Uterus (tissue), 3 donors: ENCODE measurements at regions not wholly inside any gene's neighbourhood (a gene's known extent, or its start where the extent isn't known, plus 50 kb on each side); places are given as distances from the start of the nearest gene placed in this dataset.

Experiments used
- DNase-seq, 2 donors: peaks; one replicate each; pipeline ENCODE4 v3.0.0-alpha.2; 2019 to 2020
- H3K27ac ChIP-seq, 2 donors: fragments of 200-600 bp; sonication (generic); 1 replicate in 1 of 2; 2 replicates in 1 of 2; pipeline ENCODE4 v1.5.1; 2016 to 2018
- H3K27me3 ChIP-seq, 2 donors: fragments of 200-600 bp; sonication (generic); one replicate each; pipeline ENCODE4 v1.5.1; 2018 to 2019; ENCODE audit warnings: control low read depth in 1 of 2
- H3K36me3 ChIP-seq, 2 donors: fragments of 200-600 bp; sonication (generic); one replicate each; pipeline ENCODE4 v1.5.1; 2019; ENCODE audit warnings: control low read depth in 1 of 2
- H3K4me1 ChIP-seq, 2 donors: fragments of 200-600 bp; sonication (generic); one replicate each; pipeline ENCODE4 v1.5.1; 2018 to 2019; ENCODE audit warnings: control low read depth in 1 of 2
- H3K4me3 ChIP-seq, 2 donors: fragments of 200-600 bp; sonication (generic); 1 replicate in 1 of 2; 2 replicates in 1 of 2; pipeline ENCODE4 v1.5.1; 2018 to 2019; ENCODE audit warnings: mild to moderate bottlenecking in 1 of 2
- H3K9me3 ChIP-seq, 2 donors: fragments of 200-600 bp; sonication (generic); one replicate each; pipeline ENCODE4 v1.5.1; 2019; ENCODE audit warnings: control low read depth in 1 of 2
- POLR2A ChIP-seq, 2 donors: fragments of 450-650 bp; IDR thresholded peaks; one replicate each; pipeline ENCODE4 v1.6.1; 2016; ENCODE audit warnings: antibody characterized with exemption in 2 of 2, mild to moderate bottlenecking in 1 of 2, moderate library complexity in 1 of 2
- intact Hi-C: fragments of 100-400 bp; cut with DNase I; formaldehyde crosslinking; loops from one replicate; pipeline ENCODE4 v1.15.1; 2023; ENCODE audit warnings: low total_unique reads
- TF ChIP-seq, protein P1 (sequence below), 4 experiments: fragments of 200-600 bp in 2 of 4; fragments of 450-650 bp in 2 of 4; sonication (generic) in 2 of 4; IDR thresholded peaks; one replicate each; pipeline ENCODE4 v1.5.1; 2016 to 2019; ENCODE audit warnings: antibody characterized with exemption in 4 of 4, mild to moderate bottlenecking in 2 of 4, moderate library complexity in 1 of 4
- donor health status: DM: yes; HTN: yes; CAD: no.

DNA sequence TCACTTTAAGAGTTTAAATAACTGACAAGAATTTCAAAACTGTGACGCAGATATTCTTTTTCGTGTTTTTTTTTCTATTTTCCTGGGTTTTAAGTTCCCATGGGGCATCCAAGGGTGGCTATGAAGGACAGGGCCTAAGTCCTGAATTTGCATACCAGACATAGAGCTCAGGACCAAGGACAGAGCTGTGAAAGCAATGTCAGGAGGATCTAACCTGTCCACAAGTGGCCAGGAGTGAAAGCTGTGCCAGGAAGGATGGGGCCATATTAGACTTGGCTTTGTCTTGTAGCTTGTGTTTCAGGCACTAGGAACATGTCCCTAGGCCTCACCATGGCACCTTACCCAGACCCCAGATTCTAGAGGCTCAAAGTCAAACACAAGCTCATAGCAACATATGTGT is 289.4 kb upstream of the MIR17HG start:
- H3K27me3 ChIP-seq: no peaks in the 10 kb centered on the region
- TF ChIP-seq, protein P1, sequence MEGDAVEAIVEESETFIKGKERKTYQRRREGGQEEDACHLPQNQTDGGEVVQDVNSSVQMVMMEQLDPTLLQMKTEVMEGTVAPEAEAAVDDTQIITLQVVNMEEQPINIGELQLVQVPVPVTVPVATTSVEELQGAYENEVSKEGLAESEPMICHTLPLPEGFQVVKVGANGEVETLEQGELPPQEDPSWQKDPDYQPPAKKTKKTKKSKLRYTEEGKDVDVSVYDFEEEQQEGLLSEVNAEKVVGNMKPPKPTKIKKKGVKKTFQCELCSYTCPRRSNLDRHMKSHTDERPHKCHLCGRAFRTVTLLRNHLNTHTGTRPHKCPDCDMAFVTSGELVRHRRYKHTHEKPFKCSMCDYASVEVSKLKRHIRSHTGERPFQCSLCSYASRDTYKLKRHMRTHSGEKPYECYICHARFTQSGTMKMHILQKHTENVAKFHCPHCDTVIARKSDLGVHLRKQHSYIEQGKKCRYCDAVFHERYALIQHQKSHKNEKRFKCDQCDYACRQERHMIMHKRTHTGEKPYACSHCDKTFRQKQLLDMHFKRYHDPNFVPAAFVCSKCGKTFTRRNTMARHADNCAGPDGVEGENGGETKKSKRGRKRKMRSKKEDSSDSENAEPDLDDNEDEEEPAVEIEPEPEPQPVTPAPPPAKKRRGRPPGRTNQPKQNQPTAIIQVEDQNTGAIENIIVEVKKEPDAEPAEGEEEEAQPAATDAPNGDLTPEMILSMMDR (IDR thresholded peaks at IDR 0.05): no peak
- no peak for TF ChIP-seq POLR2A (IDR thresholded peaks at IDR 0.05)
- peaks cover 0 to 3% of the 10 kb centered on the region in 2 donors for H3K9me3 ChIP-seq
- H3K4me3 ChIP-seq: no peak overlapping the region
- no peaks in the 10 kb centered on the region for H3K4me1 ChIP-seq
- H3K36me3 ChIP-seq: no peaks in the 10 kb centered on the region
- no peak for DNase-seq
- no peak overlapping the region for H3K27ac ChIP-seq
- intact Hi-C loops: no loop called here

- intact Hi-C loops: no loop called here
- H3K9me3 ChIP-seq: peaks cover 0 to 3% of the 10 kb centered on the region in 2 donors
- no peak overlapping the region for H3K4me3 ChIP-seq
- TF ChIP-seq POLR2A (IDR thresholded peaks at IDR 0.05): no peak
- TF ChIP-seq, protein P1 (IDR thresholded peaks at IDR 0.05): no peak
- no peak overlapping the region for H3K27ac ChIP-seq
- DNase-seq: no peak
- H3K27me3 ChIP-seq: no peaks in the 10 kb centered on the region
- no peaks in the 10 kb centered on the region for H3K4me1 ChIP-seq
- H3K36me3 ChIP-seq: no peaks in the 10 kb centered on the region
These were observed 288.6 kb upstream of the MIR17HG start for GRCh38 chr13:91058919-91059318.

DNA sequence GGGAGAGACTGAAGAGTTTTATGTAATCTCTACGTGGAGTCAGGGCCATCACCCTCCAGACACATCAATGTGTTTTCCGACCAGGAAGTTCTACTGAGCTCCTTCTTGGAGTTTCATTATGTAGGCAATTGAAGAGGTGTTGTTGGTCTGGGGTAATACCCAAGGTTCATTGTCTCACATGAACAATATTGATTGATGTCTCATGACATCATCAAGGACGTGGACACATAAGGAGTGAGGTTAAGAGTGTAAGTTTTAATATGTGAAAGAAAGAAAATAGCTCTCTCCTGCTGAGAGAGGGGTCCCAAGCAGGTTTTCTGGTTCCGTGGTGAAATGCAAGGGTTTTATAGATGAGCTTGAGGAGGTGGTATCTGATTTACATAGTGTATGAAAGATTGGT is 280.7 kb upstream of the MIR17HG start:
- DNase-seq: no peak
- no peaks in the 10 kb centered on the region for H3K27me3 ChIP-seq
- intact Hi-C loops: no loop called here
- H3K36me3 ChIP-seq: no peaks in the 10 kb centered on the region
- no peaks in the 10 kb centered on the region for H3K9me3 ChIP-seq
- H3K27ac ChIP-seq: no peak overlapping the region
- no peaks in the 10 kb centered on the region for H3K4me1 ChIP-seq
- TF ChIP-seq, protein P1 (IDR thresholded peaks at IDR 0.05): no peak
- TF ChIP-seq POLR2A (IDR thresholded peaks at IDR 0.05): no peak
- no peak overlapping the region for H3K4me3 ChIP-seq

DNA sequence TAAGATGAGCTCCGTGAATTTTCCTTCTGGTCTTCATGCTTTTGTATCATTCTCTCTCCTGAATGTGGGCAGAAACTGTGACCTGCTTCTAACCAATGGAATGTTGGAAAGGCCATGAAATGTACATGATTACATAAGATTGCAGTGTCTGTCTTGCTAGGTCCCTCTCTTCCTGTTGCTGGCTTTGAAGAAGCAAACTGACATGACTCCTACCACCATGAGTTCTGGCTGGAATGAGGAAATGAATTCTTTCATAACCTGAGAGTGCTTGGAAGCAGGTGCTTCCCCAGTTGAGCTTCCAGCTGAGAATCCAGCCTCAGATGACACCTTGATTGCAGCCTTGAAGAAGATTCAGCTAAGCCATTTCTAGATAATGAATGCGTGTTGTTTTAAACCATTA is 275.0 kb upstream of the MIR17HG start:
- H3K4me1 ChIP-seq: no peaks in the 10 kb centered on the region
- no peaks in the 10 kb centered on the region for H3K27me3 ChIP-seq
- intact Hi-C loops: no loop called here
- H3K27ac ChIP-seq: no peak overlapping the region
- no peaks in the 10 kb centered on the region for H3K36me3 ChIP-seq
- DNase-seq: no peak
- no peaks in the 10 kb centered on the region for H3K9me3 ChIP-seq
- no peak overlapping the region for H3K4me3 ChIP-seq
- TF ChIP-seq, protein P1 (IDR thresholded peaks at IDR 0.05): no peak
- no peak for TF ChIP-seq POLR2A (IDR thresholded peaks at IDR 0.05)

DNA sequence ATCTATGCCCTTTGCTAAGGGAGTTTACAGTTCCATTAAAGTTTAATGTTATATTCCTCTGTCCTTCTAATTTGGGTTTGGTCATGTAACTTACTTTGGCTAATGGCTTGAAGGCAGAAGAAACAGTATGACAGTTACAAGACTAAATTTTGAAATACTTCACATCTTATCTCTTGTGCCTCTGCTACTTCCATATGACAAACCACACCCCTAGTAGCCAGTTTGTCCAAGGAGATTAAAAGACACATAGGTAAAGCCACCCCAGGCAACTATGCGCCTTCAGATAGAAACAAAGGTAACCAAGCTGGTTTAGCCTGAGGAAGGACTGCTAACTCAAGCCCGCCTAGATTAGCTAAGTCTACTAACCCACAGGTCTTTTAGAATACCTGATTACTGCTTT is 273.4 kb upstream of the MIR17HG start:
- Histone ChIP-seq H3K27me3 (no peaks in the 10 kb centered on the region), H3K4me3 (no peak overlapping the region), H3K4me1 (no peaks in the 10 kb centered on the region), H3K9me3 (no peaks in the 10 kb centered on the region), H3K27ac (no peak overlapping the region), H3K36me3 (no peaks in the 10 kb centered on the region)
- TF ChIP-seq, protein P1 (IDR thresholded peaks at IDR 0.05): no peak
- TF ChIP-seq POLR2A (IDR thresholded peaks at IDR 0.05): no peak
- DNase-seq: no peak
- intact Hi-C loops: no loop called here
